22Rv1 (cell line): ENCODE measurements at regions not wholly inside any gene's neighbourhood (a gene's known extent, or its start where the extent isn't known, plus 50 kb on each side); places are given as distances from the start of the nearest gene placed in this dataset.

ENCODE experiments used
- CTCF ChIP-seq: fragments of 450-650 bp; IDR thresholded peaks from 2 replicates; pipeline ENCODE4 v1.5.1; 2017; ENCODE audit warnings: mild to moderate bottlenecking
- ZFX ChIP-seq: fragments of 450-650 bp; IDR thresholded peaks from 2 replicates; pipeline ENCODE4 v1.6.1; 2017; ENCODE audit warnings: antibody characterized with exemption, borderline replicate concordance

- TF ChIP-seq CTCF: no peak
- no peak for TF ChIP-seq ZFX
These were observed 102.0 kb downstream of the CASP12 start for GRCh38 chr11:104796301-104796700.
